Keratinocyte (primary cell): ENCODE measurements at regions not wholly inside any gene's neighbourhood (a gene's known extent, or its start where the extent isn't known, plus 50 kb on each side); places are given as distances from the start of the nearest gene placed in this dataset.

Experiments
- DNase-seq: peaks from one replicate; pipeline ENCODE4 v3.0.0-alpha.2; 2011; ENCODE audit warnings: low read depth, missing footprints, low spot score
- FAIRE-seq: peaks from 2 replicates; lab custom pipeline; 2011; peaks lifted over from hg19 to GRCh38; lab: Jason Lieb, UNC
- H2AFZ ChIP-seq: 2 replicates; pipeline ENCODE4 v1.6.0; 2012; ENCODE audit warnings: low read length, control low read depth, inconsistent platforms; ENCODE audit not compliant: control insufficient read depth
- H3K27ac ChIP-seq: 2 replicates; pipeline ENCODE4 v1.5.1; 2011; ENCODE audit warnings: low read length; ENCODE audit not compliant: control insufficient read depth, insufficient read depth
- H3K27me3 ChIP-seq: 3 replicates; pipeline ENCODE4 v1.6.0; 2011; ENCODE audit warnings: low read length; ENCODE audit not compliant: control insufficient read depth, insufficient read depth; ENCODE audit errors: extremely low read depth
- H3K36me3 ChIP-seq, 2 experiments: 2 replicates in 1 of 2; 3 replicates in 1 of 2; pipeline ENCODE4 v1.5.1; 2011; ENCODE audit warnings: low read length in 2 of 2, mild to moderate bottlenecking in 1 of 2; ENCODE audit not compliant: control insufficient read depth in 2 of 2, insufficient read depth in 2 of 2; ENCODE audit errors: extremely low read depth in 1 of 2
- H3K4me1 ChIP-seq: 3 replicates; pipeline ENCODE4 v1.5.1; 2011; ENCODE audit warnings: low read length; ENCODE audit not compliant: control insufficient read depth, insufficient read depth; ENCODE audit errors: extremely low read depth
- H3K4me2 ChIP-seq: 3 replicates; pipeline ENCODE4 v1.6.0; 2011; ENCODE audit warnings: low read depth, low read length; ENCODE audit not compliant: control insufficient read depth, insufficient read depth; ENCODE audit errors: extremely low read depth
- H3K4me3 ChIP-seq, 3 experiments: fragments of 200-600 bp in 1 of 3; sonication (generic) in 1 of 3; 2 replicates in 2 of 3; 3 replicates in 1 of 3; pipeline ENCODE4 v1.5.1; 2011 to 2016; ENCODE audit warnings: low read length in 3 of 3, mild to moderate bottlenecking in 3 of 3, control low read depth in 2 of 3, inconsistent platforms in 1 of 3, low read depth in 1 of 3, mixed read lengths in 1 of 3, mixed run types in 1 of 3, moderate library complexity in 1 of 3; ENCODE audit not compliant: control insufficient read depth in 2 of 3, insufficient read depth in 2 of 3; ENCODE audit errors: extremely low read depth in 1 of 3
- H3K79me2 ChIP-seq: 2 replicates; pipeline ENCODE4 v1.6.0; 2012; ENCODE audit warnings: low read length; ENCODE audit not compliant: control insufficient read depth, insufficient read depth
- H3K9ac ChIP-seq: 3 replicates; pipeline ENCODE4 v1.6.0; 2011; ENCODE audit warnings: low read length; ENCODE audit not compliant: control insufficient read depth, insufficient read depth; ENCODE audit errors: extremely low read depth
- H3K9me1 ChIP-seq: 3 replicates; pipeline ENCODE4 v1.6.0; 2011; ENCODE audit warnings: low read length; ENCODE audit not compliant: control insufficient read depth, insufficient read depth; ENCODE audit errors: extremely low read depth
- H3K9me3 ChIP-seq: 2 replicates; pipeline ENCODE4 v1.5.1; 2012; ENCODE audit warnings: low read depth, low read length; ENCODE audit not compliant: control insufficient read depth
- H4K20me1 ChIP-seq: 3 replicates; pipeline ENCODE4 v1.6.0; 2011; ENCODE audit warnings: low read length; ENCODE audit not compliant: control insufficient read depth, insufficient read depth; ENCODE audit errors: extremely low read depth
- CTCF ChIP-seq, 3 experiments: IDR thresholded peaks in 1 of 3; conservative IDR thresholded peaks in 1 of 3; optimal IDR thresholded peaks in 1 of 3; 2 replicates in 2 of 3; 3 replicates in 1 of 3; pipeline versions ENCODE3 to v1.5.1; 2011; ENCODE audit warnings: low read length in 3 of 3, mild to moderate bottlenecking in 3 of 3, moderate library complexity in 2 of 3, control low read depth in 1 of 3, inconsistent platforms in 1 of 3; ENCODE audit not compliant: insufficient read depth in 2 of 3; ENCODE audit errors: extremely low read depth in 1 of 3
- EZH2 ChIP-seq: IDR thresholded peaks from one replicate; pipeline ENCODE4 v1.6.1; 2012; ENCODE audit warnings: inconsistent platforms, mild to moderate bottlenecking, low read length, moderate library complexity
- dilution Hi-C: fragments of 300-500 bp; cut with MboI; formaldehyde crosslinking; loops from one replicate; pipeline ENCODE4 v1.7.0; 2020; ENCODE audit warnings: low sequenced_read_pairs; ENCODE audit not compliant: extremely low pct_ligation_motif_present

- Histone ChIP-seq H3K4me2 (no peak overlapping the region), H3K36me3 (no peaks in the 10 kb centered on the region), H3K9ac (no peak overlapping the region), H3K27ac (peak overlapping the region; percentile 13), H4K20me1 (no peaks in the 10 kb centered on the region), H3K79me2 (peaks cover 15% of the 10 kb centered on the region), H3K4me1 (peaks cover 33% of the 10 kb centered on the region), H3K4me3 (no peak overlapping the region), H3K27me3 (no peaks in the 10 kb centered on the region), H3K9me3 (peaks cover 21% of the 10 kb centered on the region), H2AFZ (no peak overlapping the region), H3K9me1 (no peaks in the 10 kb centered on the region)
- DNase-seq: no peak
- peak; percentile 9 for FAIRE-seq
- TF ChIP-seq EZH2: no peak
- dilution Hi-C loops: no loop called here
These were observed 220.3 kb upstream of the VEGFC start for GRCh38 chr4:177012918-177013545.

GRCh38 chr4:177016541-177017141, 223.9 kb upstream of the VEGFC start:
- H4K20me1 ChIP-seq: no peaks in the 10 kb centered on the region
- DNase-seq (no peak), FAIRE-seq (peak; percentile 87)
- no peak overlapping the region for H2AFZ ChIP-seq
- peak overlapping the region; percentile 40 for H3K4me2 ChIP-seq
- H3K4me1 ChIP-seq: peaks cover 24% of the 10 kb centered on the region
- no peaks in the 10 kb centered on the region for H3K9me1 ChIP-seq
- H3K27ac ChIP-seq: peak overlapping the region; percentile 70
- no peak for TF ChIP-seq EZH2
- TF ChIP-seq CTCF (optimal IDR thresholded peaks at IDR 0.05 in 1 of 3, IDR thresholded peaks at IDR 0.05 in 1 of 3, conservative IDR thresholded peaks at IDR 0.05 in 1 of 3; ENCODE audit: extremely low read depth in 1 of 3, insufficient read depth in 2 of 3, low read length in 3 of 3): no peak
- peaks cover 21% of the 10 kb centered on the region for H3K9me3 ChIP-seq
- H3K79me2 ChIP-seq: no peaks in the 10 kb centered on the region
- dilution Hi-C loops: no loop called here
- no peaks in the 10 kb centered on the region for H3K27me3 ChIP-seq
- no peak overlapping the region for H3K9ac ChIP-seq
- H3K4me3 ChIP-seq: no peak overlapping the region
- H3K36me3 ChIP-seq: no peaks in the 10 kb centered on the region
